ENCODE measurements at regions not wholly inside any gene's neighbourhood (a gene's known extent, or its start where the extent isn't known, plus 50 kb on each side); places are given as distances from the start of the nearest gene placed in this dataset.

DNA sequence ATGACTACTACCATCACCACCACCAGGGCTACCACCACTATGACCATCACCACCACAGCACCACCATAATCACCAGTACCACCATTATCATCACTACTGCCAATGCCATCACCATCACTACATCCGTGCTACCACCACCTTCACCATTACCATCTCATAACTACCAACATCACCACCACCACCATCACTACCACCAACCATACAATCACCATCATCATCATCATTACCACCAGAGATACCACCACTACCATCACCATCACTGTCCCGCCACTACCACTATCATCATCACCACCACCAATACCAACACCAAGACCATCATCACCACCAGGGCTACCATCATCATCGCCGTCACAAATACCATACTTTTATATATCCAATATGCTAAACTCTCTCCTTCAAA lies 369.6 kb upstream of the DYNLRB2 start:
- no peak for DNase-seq

DNA sequence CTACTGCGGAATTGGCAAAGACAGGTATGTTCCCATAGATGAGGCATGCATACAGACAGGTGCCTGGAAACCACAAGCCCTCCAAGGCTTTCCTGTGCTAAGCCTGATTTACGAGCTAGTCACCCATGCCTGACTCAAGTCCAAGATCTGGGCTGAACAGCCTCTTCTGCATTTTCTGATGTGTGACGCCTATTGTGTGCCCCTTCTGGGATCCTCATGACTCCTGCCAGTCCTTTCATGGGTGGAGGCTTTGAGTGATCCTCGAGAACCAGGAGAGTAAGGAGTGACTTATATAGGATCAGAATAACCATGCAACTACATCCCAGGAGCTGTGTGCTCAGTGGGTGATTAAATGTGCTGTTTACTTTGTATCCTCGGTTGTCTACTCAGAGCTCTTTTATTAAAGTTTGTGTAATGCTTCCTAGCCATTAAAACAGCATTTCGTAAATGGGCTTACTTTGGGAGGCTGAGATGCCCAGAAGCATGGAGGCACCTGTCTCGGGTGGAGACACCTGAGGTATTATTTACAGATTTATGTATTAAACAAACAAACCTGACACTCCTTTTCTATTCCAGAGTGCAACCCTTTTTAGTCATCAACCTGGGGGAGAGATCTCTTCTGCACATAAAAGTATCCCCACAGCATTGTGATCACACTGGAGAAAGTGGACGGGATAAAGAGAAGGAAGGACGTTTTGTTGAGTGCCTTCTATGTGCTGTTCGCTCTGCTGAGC lies 373.0 kb upstream of the DYNLRB2 start:
- no peak for DNase-seq

DNA sequence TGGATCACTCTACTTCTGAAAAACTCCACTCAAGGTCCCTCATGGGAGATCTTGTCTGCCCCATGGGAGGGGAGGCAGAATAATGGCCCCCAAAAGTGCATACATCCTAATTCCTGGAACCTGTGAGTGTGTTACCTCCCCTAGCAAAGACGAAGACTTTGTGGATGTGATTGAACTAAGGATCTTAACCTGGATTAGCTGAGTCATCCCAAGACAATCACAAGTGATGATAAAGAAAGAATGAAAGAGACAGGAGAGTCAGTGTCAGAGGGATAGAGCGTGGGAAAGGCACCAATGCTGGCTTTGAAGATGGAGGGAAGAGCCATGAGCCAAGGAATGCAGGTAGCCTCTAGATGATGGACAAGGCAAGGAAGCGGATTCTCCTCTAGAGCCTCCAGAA lies 374.7 kb upstream of the DYNLRB2 start:
- no peak for DNase-seq

DNA sequence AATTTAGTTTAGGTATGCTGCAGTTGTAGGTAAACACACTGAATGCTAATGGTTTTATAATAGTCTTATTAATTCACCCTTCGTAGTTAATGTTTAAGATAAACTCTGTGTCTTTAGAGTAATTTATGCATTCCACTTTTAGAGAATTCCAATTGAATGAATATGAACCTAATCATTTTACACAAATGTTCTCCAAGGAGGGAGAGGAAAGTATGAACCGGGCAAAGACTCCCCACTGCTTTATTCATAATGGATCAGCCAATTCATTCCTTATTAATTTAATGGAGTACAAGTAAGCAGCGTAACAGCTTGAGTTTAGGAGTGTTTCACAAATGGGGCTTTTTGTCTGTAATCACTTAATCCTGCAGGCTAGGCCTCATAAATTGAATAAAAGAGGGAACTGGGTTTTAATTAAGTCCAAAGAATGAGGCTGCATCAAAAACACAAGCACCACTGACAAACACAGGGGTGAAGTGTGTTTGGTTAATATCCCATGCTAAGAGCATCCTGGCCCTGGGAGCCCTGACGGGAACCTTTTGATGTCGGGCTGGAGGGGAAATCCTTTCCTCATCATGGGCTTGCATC lies 375.7 kb upstream of the DYNLRB2 start:
- DNase-seq = no peak

GRCh38 chr16:80163339-80163738 lies 377.5 kb upstream of the DYNLRB2 start:
- DNase-seq = no peak

- DNase-seq = no peak
Observed at GRCh38 chr16:80161799-80162739, 378.7 kb upstream of the DYNLRB2 start.

- no peak for DNase-seq
Observed at GRCh38 chr16:80158766-80159165, 382.0 kb upstream of the DYNLRB2 start.

GRCh38 chr16:80151722-80152111 lies 389.1 kb upstream of the DYNLRB2 start:
- DNase-seq = no peak

- DNase-seq = no peak
Observed at GRCh38 chr16:80150978-80151721, 389.6 kb upstream of the DYNLRB2 start.

GRCh38 chr16:80148826-80149225 lies 392.0 kb upstream of the DYNLRB2 start:
- no peak for DNase-seq

GRCh38 chr16:80147026-80147655 lies 393.7 kb upstream of the DYNLRB2 start:
- DNase-seq = no peak

GRCh38 chr16:80144191-80144590 lies 396.6 kb upstream of the DYNLRB2 start:
- DNase-seq = no peak

- DNase-seq = no peak
Observed at GRCh38 chr16:80142940-80143339, 397.9 kb upstream of the DYNLRB2 start.

DNA sequence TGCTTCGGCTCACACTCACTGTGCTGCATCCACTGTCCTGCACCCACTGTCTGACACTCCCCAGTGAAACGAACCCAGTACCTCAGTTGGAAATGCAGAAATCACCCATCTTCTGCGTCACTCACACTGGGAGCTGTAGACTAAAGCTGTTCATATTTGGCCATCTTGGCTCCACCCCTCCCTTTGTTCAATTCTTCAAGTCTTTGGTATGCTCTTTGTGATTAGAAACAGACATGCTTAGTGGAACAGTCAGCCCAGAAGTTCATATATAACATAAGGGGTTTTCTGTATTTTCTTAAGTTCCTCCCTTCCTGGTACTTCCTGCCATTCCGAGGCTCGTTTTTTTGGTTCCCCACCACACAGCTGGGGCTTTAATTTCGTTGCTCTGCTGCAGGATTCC lies 398.5 kb upstream of the DYNLRB2 start:
- no peak for DNase-seq

DNA sequence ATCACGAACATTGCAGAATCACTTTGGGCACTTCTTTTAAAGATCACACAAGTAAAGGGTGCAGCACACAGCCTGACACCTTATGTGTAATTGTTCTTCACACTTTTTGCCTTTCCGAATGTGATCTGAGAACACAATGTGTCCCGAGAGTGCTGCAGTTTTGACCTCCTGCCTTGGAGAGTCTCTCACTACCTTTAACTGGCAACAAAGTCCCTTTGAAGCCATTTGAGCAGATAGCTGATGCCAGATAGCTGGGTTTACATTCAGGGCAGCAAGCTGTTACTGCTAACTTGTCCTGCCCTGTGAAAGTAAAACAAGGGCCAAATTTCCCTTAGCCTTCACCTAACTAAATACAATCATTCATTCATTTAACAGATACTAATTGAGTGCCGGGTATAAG lies 411.0 kb upstream of the DYNLRB2 start:
- DNase-seq = no peak

DNA sequence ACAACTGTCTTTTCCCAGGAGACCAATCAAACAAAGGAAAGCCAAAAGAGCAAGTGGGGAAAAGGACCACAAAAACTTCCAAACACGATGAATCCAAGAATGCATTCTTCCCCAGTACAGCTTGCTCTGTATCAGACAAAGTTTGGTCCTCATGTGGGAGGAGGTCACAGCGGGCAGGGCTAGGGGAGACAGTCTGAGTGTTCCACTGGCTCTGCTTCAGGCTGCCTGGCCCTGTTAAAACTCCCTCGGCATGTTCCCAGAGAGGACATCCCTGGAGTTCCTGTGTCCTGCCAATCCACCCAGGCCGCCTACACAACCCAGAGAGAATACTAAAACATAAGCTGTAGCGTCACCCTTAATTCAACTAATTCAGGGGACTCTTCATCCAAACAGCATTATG lies 415.1 kb upstream of the DYNLRB2 start:
- DNase-seq = no peak

DNA sequence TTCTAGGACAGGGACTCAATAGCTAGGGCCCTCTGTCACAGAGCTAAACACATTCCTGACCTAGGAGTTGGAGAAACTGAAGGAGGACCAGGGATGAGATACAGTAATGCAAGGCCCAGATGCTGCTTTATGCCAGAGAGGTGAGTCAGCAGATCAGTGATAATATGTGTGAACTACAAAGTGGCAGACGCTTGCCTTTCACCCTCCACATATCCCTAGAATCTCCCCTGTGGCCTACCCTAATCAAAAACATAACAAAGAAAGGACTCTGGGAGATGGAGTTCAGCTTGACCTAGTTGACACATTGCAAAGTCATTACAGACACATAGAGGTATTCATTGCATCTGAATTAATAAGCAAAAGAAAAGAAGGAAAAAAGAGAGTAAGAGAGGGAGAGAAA lies 417.6 kb upstream of the DYNLRB2 start:
- no peak for DNase-seq

- DNase-seq = no peak
Observed at GRCh38 chr16:80122115-80122514, 418.7 kb upstream of the DYNLRB2 start.

DNA sequence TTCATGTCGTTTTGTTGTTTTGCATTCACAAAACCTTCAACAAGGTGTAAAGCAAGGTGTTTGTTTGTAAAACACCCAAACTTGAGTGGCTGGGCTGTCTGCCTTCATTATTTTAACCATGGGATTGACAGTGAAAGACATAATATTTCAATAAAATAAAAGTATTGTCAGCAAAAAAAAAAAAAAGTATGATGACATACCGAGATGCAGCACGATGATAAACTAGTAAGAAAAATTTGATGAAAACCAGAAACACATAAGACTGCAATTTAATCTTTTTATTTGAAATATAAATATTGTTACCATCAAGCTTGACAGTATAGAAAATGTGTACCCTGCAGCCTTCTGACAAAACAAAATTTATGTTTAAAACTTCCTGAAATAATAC lies 419.3 kb upstream of the DYNLRB2 start:
- DNase-seq = no peak

- no peak for DNase-seq
Observed at GRCh38 chr16:80120899-80121521, 419.8 kb upstream of the DYNLRB2 start.

GRCh38 chr16:80117556-80118130 lies 423.1 kb upstream of the DYNLRB2 start:
- no peak for DNase-seq

GRCh38 chr16:80116711-80117110 lies 424.1 kb upstream of the DYNLRB2 start:
- DNase-seq = no peak

Data from NCI-H2081 (cell line).